Skeletal muscle cell (primary cell): ENCODE measurements at regions not wholly inside any gene's neighbourhood (a gene's known extent, or its start where the extent isn't known, plus 50 kb on each side); places are given as distances from the start of the nearest gene placed in this dataset.

Experiments used
- DNase-seq: peaks from one replicate; pipeline ENCODE4 v3.0.0-alpha.2; 2010; ENCODE audit warnings: low read depth
- H3K4me3 ChIP-seq: 2 replicates; pipeline ENCODE4 v1.5.1; 2011; ENCODE audit warnings: low read depth, mild to moderate bottlenecking, control low read depth, low read length, moderate library complexity

GRCh38 chr10:1947464-1948003 lies 210.2 kb upstream of the ADARB2 start:
- no peak overlapping the region for H3K4me3 ChIP-seq
- DNase-seq: no peak

GRCh38 chr10:1944487-1944886 lies 207.2 kb upstream of the ADARB2 start:
- H3K4me3 ChIP-seq: no peak overlapping the region
- no peak for DNase-seq

- DNase-seq: no peak
- no peak overlapping the region for H3K4me3 ChIP-seq
Observed at GRCh38 chr10:1942478-1942877, 205.2 kb upstream of the ADARB2 start.

- no peak for DNase-seq
- no peak overlapping the region for H3K4me3 ChIP-seq
Observed at GRCh38 chr10:1939016-1939415, 201.7 kb upstream of the ADARB2 start.

- DNase-seq: no peak
Observed at GRCh38 chr10:1938317-1938716, 201.0 kb upstream of the ADARB2 start.

GRCh38 chr10:1935912-1936311 lies 198.6 kb upstream of the ADARB2 start:
- DNase-seq: no peak
- H3K4me3 ChIP-seq: no peak overlapping the region

More at GRCh38 chr10:1938317-1938716, 201.0 kb upstream of the ADARB2 start:
- no peak overlapping the region for H3K4me3 ChIP-seq

GRCh38 chr10:1933215-1933614 lies 195.9 kb upstream of the ADARB2 start:
- no peak overlapping the region for H3K4me3 ChIP-seq
- no peak for DNase-seq

- no peak overlapping the region for H3K4me3 ChIP-seq
- DNase-seq: no peak
Observed at GRCh38 chr10:1932692-1933094, 195.4 kb upstream of the ADARB2 start.

GRCh38 chr10:1928606-1929005 lies 191.3 kb upstream of the ADARB2 start:
- no peak overlapping the region for H3K4me3 ChIP-seq
- DNase-seq: no peak

GRCh38 chr10:1923998-1924397 lies 186.7 kb upstream of the ADARB2 start:
- no peak for DNase-seq
- H3K4me3 ChIP-seq: no peak overlapping the region

GRCh38 chr10:1923586-1923985 lies 186.3 kb upstream of the ADARB2 start:
- no peak for DNase-seq
- H3K4me3 ChIP-seq: no peak overlapping the region

GRCh38 chr10:1920941-1921340 lies 183.6 kb upstream of the ADARB2 start:
- no peak for DNase-seq
- H3K4me3 ChIP-seq: no peak overlapping the region

- DNase-seq: no peak
- H3K4me3 ChIP-seq: no peak overlapping the region
Observed at GRCh38 chr10:1920127-1920526, 182.8 kb upstream of the ADARB2 start.

- H3K4me3 ChIP-seq: no peak overlapping the region
- DNase-seq: no peak
Observed at GRCh38 chr10:1911771-1912170, 174.4 kb upstream of the ADARB2 start.

GRCh38 chr10:1903982-1904381 lies 166.7 kb upstream of the ADARB2 start:
- no peak overlapping the region for H3K4me3 ChIP-seq
- DNase-seq: no peak

- no peak for DNase-seq
- H3K4me3 ChIP-seq: no peak overlapping the region
Observed at GRCh38 chr10:1896153-1896552, 158.8 kb upstream of the ADARB2 start.

- no peak for DNase-seq
- H3K4me3 ChIP-seq: no peak overlapping the region
Observed at GRCh38 chr10:1895691-1896090, 158.4 kb upstream of the ADARB2 start.

GRCh38 chr10:1894912-1895311 lies 157.6 kb upstream of the ADARB2 start:
- DNase-seq: no peak
- no peak overlapping the region for H3K4me3 ChIP-seq

- no peak for DNase-seq
- no peak overlapping the region for H3K4me3 ChIP-seq
Observed at GRCh38 chr10:1893941-1894340, 156.6 kb upstream of the ADARB2 start.

GRCh38 chr10:1886039-1886438 lies 148.7 kb upstream of the ADARB2 start:
- DNase-seq: no peak
- no peak overlapping the region for H3K4me3 ChIP-seq

GRCh38 chr10:1882728-1883127 lies 145.4 kb upstream of the ADARB2 start:
- DNase-seq: no peak
- no peak overlapping the region for H3K4me3 ChIP-seq

GRCh38 chr10:1882180-1882579 lies 144.9 kb upstream of the ADARB2 start:
- DNase-seq: no peak
- no peak overlapping the region for H3K4me3 ChIP-seq
